ENCODE measurements at regions not wholly inside any gene's neighbourhood (a gene's known extent, or its start where the extent isn't known, plus 50 kb on each side); places are given as distances from the start of the nearest gene placed in this dataset.
A peak's percentile ranks its signal among the peaks of the same experiment; 100 is the strongest.

GRCh38 chr5:175765858-175766257 is 105.5 kb upstream of the CPLX2 start:
- no peak for DNase-seq (ENCODE audit: low read depth)

- no peak for DNase-seq (ENCODE audit: low read depth)
These were observed 104.4 kb upstream of the CPLX2 start for GRCh38 chr5:175766963-175767362.

- no peak for DNase-seq (ENCODE audit: low read depth)
These were observed 98.4 kb upstream of the CPLX2 start for GRCh38 chr5:175772747-175773533.

- no peak for DNase-seq (ENCODE audit: low read depth)
These were observed 97.8 kb upstream of the CPLX2 start for GRCh38 chr5:175773534-175774070.

GRCh38 chr5:175775416-175775815 is 96.0 kb upstream of the CPLX2 start:
- no peak for DNase-seq (ENCODE audit: low read depth)

GRCh38 chr5:175778951-175779503 is 92.4 kb upstream of the CPLX2 start:
- DNase-seq (ENCODE audit: low read depth), result no peak

GRCh38 chr5:175783739-175784138 is 87.6 kb upstream of the CPLX2 start:
- no peak for DNase-seq (ENCODE audit: low read depth)

GRCh38 chr5:175784230-175784629 is 87.1 kb upstream of the CPLX2 start:
- no peak for DNase-seq (ENCODE audit: low read depth)

GRCh38 chr5:175785681-175786080 is 85.7 kb upstream of the CPLX2 start:
- no peak for DNase-seq (ENCODE audit: low read depth)

GRCh38 chr5:175788155-175788787 is 83.1 kb upstream of the CPLX2 start:
- DNase-seq (ENCODE audit: low read depth), result no peak

- DNase-seq (ENCODE audit: low read depth), result no peak
These were observed 81.7 kb upstream of the CPLX2 start for GRCh38 chr5:175789670-175790069.

- no peak for DNase-seq (ENCODE audit: low read depth)
These were observed 80.6 kb upstream of the CPLX2 start for GRCh38 chr5:175790796-175791195.

GRCh38 chr5:175795959-175796358 is 75.4 kb upstream of the CPLX2 start:
- DNase-seq (ENCODE audit: low read depth), result no peak

- peak; percentile 53 for DNase-seq (ENCODE audit: low read depth)
These were observed 74.6 kb upstream of the CPLX2 start for GRCh38 chr5:175796536-175797499.

- no peak for DNase-seq (ENCODE audit: low read depth)
These were observed 73.8 kb upstream of the CPLX2 start for GRCh38 chr5:175797521-175798038.

- DNase-seq (ENCODE audit: low read depth), result no peak
These were observed 72.8 kb upstream of the CPLX2 start for GRCh38 chr5:175798626-175799025.

GRCh38 chr5:175800656-175801081 is 70.7 kb upstream of the CPLX2 start:
- DNase-seq (ENCODE audit: low read depth), result no peak

- DNase-seq (ENCODE audit: low read depth), result no peak
These were observed 69.0 kb upstream of the CPLX2 start for GRCh38 chr5:175802361-175802760.

GRCh38 chr5:175803254-175803653 is 68.1 kb upstream of the CPLX2 start:
- no peak for DNase-seq (ENCODE audit: low read depth)

- no peak for DNase-seq (ENCODE audit: low read depth)
These were observed 67.5 kb upstream of the CPLX2 start for GRCh38 chr5:175803736-175804454.

All from GM04504 (cell line).